ENCODE measurements at regions not wholly inside any gene's neighbourhood (a gene's known extent, or its start where the extent isn't known, plus 50 kb on each side); places are given as distances from the start of the nearest gene placed in this dataset.
"Not testable (repeated sequence)": the region's sequence is repeated elsewhere in the genome, so short reads cannot be mapped to it uniquely, and the experiment has no call there.

DNA sequence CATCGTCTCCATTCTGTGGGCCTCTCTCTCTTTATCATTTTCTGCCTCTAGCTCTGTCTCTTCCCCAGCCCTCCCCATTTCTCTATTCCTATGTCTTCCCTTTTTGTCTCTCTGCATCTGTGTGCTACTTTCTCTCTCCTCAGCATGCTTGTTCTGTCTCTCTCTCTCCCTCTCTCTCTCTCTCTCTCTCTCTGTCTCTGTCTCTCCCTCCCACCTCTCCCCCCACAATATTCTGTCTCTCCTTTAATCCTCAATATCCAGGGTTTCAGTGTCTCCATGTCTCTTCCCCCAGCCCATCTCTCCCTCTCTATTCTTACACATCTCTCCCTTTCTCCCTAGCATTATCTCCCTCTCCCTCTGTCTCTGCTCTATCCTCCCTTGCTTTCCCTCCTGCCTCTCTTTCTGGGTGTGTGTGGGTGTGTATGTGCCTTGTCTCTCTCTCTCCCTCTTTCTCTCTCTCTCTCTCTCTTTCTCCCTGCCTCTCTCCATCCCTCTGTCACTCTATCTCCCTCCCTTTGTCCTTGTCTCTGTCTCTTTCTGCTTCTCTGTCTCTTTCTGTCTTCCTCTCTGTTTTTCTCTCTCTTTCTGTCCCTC lies 76.9 kb upstream of the SIRPA start:
- Mint-ChIP-seq H3K36me3 (peaks cover 6% of the 10 kb centered on the region), H3K4me3 (no peak overlapping the region), H3K4me1 (peaks cover 18% of the 10 kb centered on the region), H3K9me3 (peaks cover 9% of the 10 kb centered on the region), H3K27ac (no peak overlapping the region), H3K27me3 (peaks cover 18% of the 10 kb centered on the region)

DNA sequence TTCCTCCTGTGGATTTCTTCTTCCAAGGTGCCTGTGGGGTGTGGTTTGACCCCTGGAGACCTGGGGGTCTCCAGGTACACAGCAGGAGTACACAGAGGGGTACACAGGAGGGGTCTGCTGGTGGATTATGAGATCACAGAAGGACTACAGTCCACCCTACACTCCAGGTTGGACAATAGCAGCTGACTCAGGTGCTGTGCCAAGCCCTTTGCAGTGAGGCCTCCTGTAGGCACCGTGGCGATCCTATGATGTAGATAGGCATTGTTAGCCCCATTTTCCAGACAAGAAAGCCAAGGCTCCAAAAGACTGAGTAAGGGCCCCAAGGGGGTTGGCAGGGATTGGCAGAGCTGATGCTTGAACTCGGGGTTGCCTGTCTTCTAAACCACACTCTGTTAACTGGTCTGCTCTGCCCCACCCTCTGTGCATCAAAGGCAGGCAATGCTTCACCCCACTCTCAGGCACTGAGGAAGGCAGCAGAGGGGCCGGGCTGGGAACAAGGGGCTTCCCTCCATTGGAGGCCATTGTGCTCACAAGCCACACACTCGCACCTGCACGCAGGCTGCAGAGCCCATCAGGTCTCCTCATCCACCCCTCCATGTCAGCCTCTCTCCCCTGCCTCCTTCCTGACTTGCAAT lies 77.5 kb upstream of the SIRPA start:
- Mint-ChIP-seq H3K36me3 (peaks cover 6% of the 10 kb centered on the region), H3K4me3 (no peak overlapping the region), H3K27me3 (peaks cover 19% of the 10 kb centered on the region), H3K27ac (no peak overlapping the region), H3K9me3 (peaks cover 9% of the 10 kb centered on the region), H3K4me1 (peaks cover 18% of the 10 kb centered on the region)

DNA sequence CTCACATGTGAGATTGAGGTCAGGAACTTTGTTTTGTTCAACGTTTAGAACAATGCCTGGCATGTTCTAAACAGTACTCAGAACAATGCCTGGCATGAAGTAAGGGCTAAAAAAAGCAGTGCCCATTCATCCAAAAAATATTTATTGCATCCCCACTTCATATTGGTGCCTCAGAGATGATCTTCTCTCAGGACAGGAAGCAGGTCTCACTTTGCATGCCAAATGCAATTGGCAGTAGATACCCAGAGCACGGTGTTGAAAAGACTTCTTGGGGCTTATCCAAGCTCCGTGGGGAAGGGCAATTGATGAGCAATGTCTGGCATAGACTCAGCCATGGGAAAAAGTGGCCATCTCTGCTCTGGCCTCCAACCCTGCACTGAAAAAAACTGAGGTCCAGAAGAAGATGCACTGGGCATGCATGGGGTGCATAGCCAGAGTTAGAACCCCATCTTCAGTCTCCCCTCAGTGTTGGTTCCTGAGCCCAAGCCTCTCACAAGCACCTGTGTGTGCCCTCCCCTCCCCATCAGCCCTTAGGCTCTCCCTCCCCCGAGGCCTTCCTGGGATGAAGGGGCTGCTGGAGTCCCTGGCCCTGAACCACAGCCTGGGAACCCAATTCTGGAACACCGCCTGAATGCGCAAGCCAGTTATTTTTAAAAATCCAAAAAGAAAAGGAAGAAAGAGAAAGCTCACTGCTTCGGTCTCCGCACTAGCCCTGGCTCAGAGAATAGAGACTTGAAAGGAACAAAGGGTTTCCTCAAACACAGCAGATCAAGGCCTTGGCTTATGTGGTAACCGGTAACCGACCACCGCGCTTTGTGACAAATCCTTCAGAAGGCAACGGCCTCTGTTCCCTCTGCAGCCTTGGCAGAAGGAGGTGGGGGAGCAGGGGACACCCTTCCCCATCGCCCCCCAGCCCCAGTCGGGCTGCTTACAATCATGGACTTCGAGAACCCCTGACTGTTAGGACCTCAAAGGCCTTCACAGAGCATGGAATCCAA lies 78.5 kb upstream of the SIRPA start:
- Mint-ChIP-seq H3K27ac (peak overlapping the region; percentile 18), H3K27me3 (peaks cover 19% of the 10 kb centered on the region), H3K4me1 (peaks cover 18% of the 10 kb centered on the region), H3K4me3 (peak overlapping the region; percentile 40), H3K36me3 (peaks cover 2% of the 10 kb centered on the region), H3K9me3 (no peaks in the 10 kb centered on the region)

DNA sequence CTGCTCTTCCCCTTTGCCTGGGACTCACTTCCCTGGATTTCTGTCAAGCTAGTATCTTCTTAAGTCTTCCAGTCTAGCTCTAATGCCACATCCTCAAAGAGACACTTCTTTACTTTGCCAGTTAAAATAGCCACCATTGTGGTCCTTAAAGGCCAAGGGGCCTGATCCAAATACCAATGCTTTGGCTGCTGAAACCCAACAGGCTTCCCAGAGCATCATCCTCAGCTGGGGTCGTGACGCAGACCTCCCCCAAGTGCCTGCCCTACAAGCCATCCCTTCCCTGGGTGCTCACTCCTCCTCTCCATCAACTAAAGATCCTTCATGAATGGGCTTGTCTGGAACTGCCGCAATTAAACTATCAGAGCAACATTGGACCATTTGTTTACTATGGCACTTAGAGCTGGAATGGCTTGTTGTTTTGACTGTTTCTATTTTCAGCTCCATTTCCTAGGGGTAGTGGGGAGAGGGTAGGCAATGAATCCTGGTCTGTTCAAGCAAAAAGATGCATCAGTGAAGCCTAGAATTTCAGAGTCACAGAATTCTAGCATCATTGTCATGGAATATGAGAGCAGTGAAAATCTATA lies 79.6 kb upstream of the SIRPA start:
- Mint-ChIP-seq H3K4me3 (no peak overlapping the region), H3K9me3 (no peaks in the 10 kb centered on the region), H3K27me3 (peaks cover 14% of the 10 kb centered on the region), H3K4me1 (peaks cover 25% of the 10 kb centered on the region), H3K27ac (no peak overlapping the region), H3K36me3 (no peaks in the 10 kb centered on the region)

DNA sequence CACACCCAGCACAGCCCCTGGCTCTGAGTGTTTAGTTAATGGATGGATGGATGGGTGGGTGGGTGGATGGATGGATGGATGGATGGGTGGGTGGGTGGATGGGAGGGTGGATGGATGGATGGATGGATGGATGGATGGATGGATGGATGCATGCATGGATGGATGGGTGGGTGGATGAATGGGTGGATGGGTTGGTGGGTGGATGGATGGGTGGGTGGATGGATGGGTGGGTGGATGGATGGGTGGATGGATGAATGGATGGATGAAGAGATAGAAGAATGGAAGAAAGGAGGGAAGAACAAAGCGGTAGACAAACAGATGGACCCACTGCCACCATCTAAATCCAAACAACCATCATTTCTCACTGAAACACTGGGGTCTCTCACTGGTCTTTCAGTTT lies 80.3 kb upstream of the SIRPA start:
- not testable (repeated sequence) for H3K27me3 Mint-ChIP-seq, H3K36me3 Mint-ChIP-seq, H3K9me3 Mint-ChIP-seq, H3K27ac Mint-ChIP-seq, H3K4me3 Mint-ChIP-seq
- H3K4me1 Mint-ChIP-seq: peaks cover 25% of the 10 kb centered on the region

DNA sequence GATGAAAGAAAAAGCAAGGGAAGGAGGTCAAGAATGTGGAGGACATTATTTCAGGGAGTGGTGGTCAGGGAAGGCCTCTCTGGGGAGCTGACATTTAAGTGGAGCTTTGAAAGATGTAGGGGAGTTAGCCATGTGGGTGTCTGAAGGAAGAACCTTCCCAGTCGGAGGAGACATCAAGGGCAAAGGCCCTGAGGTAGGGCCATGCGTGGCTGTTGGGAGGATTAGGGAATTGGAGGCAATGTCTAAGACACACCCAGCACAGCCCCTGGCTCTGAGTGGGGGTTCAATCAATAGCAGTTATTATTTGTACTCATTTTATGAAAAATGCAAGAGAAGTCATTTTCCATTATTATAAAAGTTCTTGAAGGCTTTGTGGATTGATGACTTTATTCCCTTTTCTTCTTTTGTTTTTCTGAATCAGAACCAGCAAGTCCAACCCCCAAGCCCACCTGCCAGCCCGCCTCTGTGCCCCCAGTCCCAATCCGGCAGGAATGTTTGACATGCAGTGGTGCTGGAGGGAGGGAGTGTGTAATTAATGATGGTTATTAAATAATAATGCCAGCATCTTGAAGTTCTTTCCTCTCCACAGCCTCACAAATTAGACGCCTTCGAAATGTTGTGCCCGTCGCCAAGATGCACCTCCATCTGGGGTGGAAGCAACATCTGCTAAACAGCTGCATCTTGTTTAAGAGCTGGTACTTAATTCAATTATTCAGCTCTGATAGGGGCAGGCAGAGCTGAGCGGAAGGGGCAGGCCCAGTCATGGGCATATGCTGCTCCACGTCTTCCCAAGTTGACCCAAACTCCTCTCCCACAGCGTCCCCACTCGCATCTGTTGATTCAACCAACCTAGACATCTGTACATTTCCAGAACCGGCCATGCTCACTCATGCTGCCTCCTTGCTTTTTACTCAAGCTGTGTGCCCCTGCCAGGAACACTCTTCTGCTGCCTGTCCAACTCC lies 81.3 kb upstream of the SIRPA start:
- Mint-ChIP-seq H3K27ac (no peak overlapping the region), H3K4me1 (peaks cover 25% of the 10 kb centered on the region), H3K36me3 (no peaks in the 10 kb centered on the region), H3K27me3 (peaks cover 8% of the 10 kb centered on the region), H3K4me3 (no peak overlapping the region), H3K9me3 (no peaks in the 10 kb centered on the region)

DNA sequence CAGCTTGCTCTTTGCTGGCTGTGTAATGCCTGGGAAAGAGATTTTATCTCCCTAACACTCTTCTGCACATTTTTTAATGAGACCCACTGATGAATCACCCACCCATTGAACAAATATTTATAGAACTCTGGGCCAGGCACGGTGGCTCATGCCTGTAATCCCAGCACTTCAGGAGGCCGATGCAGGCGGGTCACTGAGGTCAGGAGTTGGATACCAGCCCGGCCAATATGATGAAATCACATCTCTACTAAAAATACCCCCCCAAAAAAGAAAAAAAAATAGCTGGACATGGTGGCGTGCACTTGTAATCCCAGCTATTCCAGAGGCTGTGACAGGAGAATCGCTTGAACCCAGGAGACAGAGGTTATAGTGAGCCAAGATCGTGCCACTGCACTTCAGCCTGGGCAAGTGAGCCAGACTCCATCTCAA lies 82.1 kb upstream of the SIRPA start:
- Mint-ChIP-seq H3K36me3 (no peaks in the 10 kb centered on the region), H3K27ac (no peak overlapping the region), H3K9me3 (no peaks in the 10 kb centered on the region), H3K4me3 (no peak overlapping the region), H3K27me3 (peaks cover 8% of the 10 kb centered on the region), H3K4me1 (peaks cover 24% of the 10 kb centered on the region)

DNA sequence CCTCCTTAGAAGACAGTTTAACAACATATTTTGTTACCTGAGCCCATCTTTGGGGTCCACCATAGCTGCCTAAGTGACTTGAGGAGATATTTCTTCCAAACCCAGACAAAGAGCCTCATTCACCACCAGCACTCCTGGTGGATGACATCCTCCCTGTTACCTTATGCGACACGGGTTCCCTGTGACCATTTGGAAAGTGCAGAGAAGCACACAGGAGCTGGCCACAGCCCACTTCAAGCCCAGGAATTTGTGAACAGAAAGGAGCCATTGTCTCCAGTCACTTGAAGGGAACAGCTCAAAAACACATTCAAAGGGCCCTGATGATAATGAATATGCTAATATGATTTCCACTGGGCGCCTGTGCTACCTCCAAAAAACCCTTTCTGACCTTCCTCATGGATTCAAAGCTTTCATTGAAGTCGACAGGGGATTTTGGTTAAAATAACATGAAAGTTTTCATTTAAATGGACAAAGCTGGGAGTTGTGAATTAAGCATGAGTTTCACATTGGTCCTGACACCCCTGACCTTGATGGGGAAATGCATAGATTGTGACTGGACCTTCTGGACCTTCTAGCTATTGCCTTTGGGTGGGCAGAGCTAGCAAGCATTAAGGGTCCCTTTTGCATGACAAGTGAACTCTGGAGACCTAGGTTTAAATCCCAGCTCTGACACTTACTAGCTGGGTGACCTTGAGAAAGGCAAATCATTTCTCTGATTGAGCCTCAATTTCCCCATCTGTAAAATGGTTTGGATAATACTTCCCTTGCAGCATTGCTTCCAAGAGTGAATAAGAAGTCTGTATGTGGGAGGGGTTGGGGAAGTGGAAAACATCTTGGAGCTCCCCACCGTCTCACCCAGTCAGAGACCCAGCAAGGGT lies 83.3 kb upstream of the SIRPA start:
- Mint-ChIP-seq H3K36me3 (no peaks in the 10 kb centered on the region), H3K9me3 (no peaks in the 10 kb centered on the region), H3K4me3 (no peak overlapping the region), H3K27me3 (peaks cover 8% of the 10 kb centered on the region), H3K27ac (no peak overlapping the region), H3K4me1 (peaks cover 14% of the 10 kb centered on the region)

DNA sequence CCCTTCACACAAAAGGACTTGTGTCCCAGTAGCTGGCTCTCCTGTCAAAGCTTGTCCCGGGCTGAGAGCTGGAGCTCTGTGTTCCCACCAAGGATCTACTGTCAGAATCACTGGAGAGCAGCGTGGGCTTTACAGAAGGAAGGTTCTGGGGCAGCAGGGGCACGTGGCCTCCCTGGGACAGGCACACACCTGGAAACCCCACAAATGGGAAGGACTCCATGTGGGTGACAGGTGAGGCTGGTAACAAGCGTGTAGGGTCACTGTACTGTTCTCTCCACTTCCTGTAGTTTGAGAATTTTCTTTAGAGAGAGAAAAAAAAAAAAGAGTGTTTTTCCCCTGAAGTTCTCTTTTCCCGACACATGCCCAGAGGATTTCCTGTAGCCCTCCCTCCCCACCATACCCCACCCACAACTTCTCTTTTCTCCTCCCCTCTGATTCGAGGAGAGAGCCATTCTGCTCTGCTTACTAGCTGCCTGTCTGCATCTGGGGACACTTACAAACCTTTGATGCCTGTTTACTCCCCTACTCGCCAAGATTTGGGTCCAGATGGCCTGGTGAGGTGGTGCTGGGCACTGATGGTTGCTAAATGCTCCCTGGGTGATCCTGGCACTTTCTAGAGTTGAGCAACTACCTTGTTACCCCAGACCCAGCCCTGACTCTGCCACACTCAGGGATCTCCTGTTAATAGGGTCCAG lies 84.1 kb upstream of the SIRPA start:
- Mint-ChIP-seq H3K4me3 (no peak overlapping the region), H3K27me3 (peaks cover 4% of the 10 kb centered on the region), H3K36me3 (no peaks in the 10 kb centered on the region), H3K9me3 (no peaks in the 10 kb centered on the region), H3K4me1 (peaks cover 8% of the 10 kb centered on the region), H3K27ac (no peak overlapping the region)

DNA sequence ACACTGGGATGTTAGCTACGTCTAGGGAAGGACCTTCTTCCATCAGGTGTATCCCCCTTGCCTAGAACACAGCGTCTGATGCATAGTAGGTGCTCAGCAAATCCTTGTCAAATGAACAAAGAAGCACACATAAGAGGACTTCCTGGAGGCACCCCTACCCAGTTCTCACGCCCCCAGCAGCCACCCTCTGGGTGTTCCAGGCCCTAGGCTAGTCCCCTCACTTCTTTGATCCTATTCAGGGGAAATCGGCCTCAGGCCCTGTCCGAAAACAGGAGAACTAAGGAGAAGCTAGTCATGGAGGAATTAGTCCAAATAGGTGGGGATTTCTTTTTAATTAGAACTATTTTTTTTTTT lies 84.7 kb upstream of the SIRPA start:
- Mint-ChIP-seq H3K36me3 (no peaks in the 10 kb centered on the region), H3K27me3 (peaks cover 4% of the 10 kb centered on the region), H3K9me3 (no peaks in the 10 kb centered on the region), H3K4me1 (peaks cover 7% of the 10 kb centered on the region), H3K27ac (no peak overlapping the region), H3K4me3 (no peak overlapping the region)

DNA sequence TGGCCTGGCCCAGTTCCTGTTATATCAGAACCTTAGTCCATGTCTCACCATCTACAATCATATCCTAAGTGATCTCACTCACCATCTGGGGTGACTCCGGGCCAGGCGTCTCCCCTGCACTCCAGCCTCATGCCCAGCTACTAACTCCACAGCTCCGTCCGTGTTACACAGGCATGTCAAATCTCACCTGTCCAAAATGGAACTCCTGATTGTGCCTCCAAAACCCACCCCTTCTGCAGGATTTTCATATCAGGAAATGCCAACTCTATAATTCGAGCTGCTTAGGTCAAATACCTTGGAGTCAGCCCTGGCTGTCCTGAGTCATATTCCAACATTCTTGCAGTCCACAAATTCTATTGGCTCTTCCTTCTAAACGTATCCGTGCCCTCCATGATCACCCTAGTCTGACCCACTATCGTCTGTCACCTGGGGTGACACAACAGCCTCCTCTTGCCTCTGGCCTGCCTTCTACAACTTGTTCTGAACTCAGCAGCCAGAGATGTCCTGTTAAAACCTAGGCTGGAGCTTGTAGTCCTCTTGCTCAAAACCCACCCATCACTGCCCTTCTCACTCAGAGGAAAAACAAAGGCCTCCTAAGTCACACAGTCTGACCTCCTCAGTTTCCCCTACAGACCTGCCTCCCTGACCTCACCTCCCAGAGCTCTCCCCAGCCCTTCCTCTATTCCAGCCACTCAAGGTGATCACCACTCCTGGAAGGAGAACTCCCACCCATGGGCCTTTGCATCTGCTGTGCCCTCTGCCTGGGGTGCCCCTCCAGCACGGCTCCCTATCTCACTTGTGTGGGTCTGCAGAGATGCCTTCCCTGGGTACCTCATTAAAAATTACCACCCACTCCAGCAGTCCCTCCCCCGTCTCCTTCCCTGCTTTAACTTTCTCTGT lies 85.3 kb upstream of the SIRPA start:
- Mint-ChIP-seq H3K4me1 (peaks cover 7% of the 10 kb centered on the region), H3K9me3 (no peaks in the 10 kb centered on the region), H3K4me3 (no peak overlapping the region), H3K27ac (no peak overlapping the region), H3K36me3 (no peaks in the 10 kb centered on the region), H3K27me3 (peaks cover 7% of the 10 kb centered on the region)

DNA sequence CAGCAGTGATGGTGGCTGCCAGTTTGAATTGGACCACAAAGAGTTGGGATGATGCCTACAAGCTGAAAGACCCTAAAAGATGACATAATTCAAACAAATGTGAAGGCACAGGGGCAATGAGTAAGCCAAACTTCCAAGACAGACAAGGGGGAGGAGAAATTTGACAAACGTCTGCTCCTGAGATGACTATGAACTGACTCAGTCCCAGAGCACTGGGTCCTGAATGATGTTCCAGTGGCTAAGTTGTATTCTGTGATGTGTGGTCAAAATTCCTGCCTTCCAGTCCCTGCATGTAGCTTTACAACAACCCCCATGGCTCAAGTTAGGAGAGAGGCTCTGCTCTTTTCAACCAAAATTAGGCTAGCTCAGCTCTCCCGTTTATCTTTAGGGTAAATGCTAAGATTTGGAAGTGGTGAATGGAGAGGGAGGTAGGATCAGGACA lies 86.1 kb upstream of the SIRPA start:
- no peak overlapping the region for H3K4me3 Mint-ChIP-seq
- H3K36me3 Mint-ChIP-seq: no peaks in the 10 kb centered on the region
- H3K4me1 Mint-ChIP-seq: peaks cover 7% of the 10 kb centered on the region
- H3K27ac Mint-ChIP-seq: no peak overlapping the region
- peaks cover 12% of the 10 kb centered on the region for H3K27me3 Mint-ChIP-seq
- no peaks in the 10 kb centered on the region for H3K9me3 Mint-ChIP-seq

DNA sequence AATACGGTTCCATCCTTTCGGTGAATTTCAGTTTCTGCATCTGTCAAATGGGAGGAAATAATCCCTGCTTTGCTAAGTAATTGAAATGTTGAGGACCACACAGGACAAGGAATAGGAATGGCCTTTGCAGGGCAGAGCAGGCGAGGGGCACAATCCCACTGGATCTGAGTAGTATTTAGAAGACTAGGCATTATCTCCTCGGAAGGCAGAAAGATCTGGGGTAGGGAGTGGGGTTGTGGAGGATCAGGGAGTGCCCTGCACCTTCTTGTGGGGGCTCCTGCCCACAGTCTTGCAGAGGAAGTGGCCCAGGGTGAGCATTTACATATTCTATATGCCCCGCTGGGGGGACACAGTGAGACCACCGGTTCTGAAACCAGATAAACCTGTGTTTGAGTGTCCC lies 87.1 kb upstream of the SIRPA start:
- no peaks in the 10 kb centered on the region for H3K9me3 Mint-ChIP-seq
- no peaks in the 10 kb centered on the region for H3K36me3 Mint-ChIP-seq
- peaks cover 12% of the 10 kb centered on the region for H3K27me3 Mint-ChIP-seq
- no peak overlapping the region for H3K27ac Mint-ChIP-seq
- H3K4me3 Mint-ChIP-seq: no peak overlapping the region
- H3K4me1 Mint-ChIP-seq: peaks cover 11% of the 10 kb centered on the region

Data from activated naive CD4-positive, alpha-beta T cell treated with anti-CD3 and anti-CD28 coated beads, Interleukin-2, amount 50 U/mL, for 24 hours (primary cell).